ENCODE measurements at regions not wholly inside any gene's neighbourhood (a gene's known extent, or its start where the extent isn't known, plus 50 kb on each side); places are given as distances from the start of the nearest gene placed in this dataset.

DNA sequence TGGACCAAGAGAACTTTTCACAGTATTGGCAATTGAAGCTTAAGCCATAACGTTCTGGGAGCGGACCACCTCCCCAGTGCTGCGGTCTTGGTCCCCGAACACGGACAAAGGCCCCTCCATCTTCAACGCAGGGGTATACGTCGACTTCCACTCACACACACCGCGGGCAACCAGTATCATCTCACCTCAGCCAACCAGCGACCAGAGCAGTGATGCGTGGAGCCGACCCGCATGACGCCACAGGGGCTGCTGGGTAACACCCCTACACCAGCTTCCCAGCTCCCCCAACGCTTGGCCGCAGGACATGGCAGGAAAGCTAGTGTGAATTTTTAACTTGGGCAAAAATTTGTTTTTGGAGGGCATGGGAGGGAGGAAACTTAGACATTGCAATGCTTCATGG is 77.3 kb upstream of the PLCXD3 start:
- TF ChIP-seq, protein P1, sequence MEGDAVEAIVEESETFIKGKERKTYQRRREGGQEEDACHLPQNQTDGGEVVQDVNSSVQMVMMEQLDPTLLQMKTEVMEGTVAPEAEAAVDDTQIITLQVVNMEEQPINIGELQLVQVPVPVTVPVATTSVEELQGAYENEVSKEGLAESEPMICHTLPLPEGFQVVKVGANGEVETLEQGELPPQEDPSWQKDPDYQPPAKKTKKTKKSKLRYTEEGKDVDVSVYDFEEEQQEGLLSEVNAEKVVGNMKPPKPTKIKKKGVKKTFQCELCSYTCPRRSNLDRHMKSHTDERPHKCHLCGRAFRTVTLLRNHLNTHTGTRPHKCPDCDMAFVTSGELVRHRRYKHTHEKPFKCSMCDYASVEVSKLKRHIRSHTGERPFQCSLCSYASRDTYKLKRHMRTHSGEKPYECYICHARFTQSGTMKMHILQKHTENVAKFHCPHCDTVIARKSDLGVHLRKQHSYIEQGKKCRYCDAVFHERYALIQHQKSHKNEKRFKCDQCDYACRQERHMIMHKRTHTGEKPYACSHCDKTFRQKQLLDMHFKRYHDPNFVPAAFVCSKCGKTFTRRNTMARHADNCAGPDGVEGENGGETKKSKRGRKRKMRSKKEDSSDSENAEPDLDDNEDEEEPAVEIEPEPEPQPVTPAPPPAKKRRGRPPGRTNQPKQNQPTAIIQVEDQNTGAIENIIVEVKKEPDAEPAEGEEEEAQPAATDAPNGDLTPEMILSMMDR (IDR thresholded peaks at IDR 0.05), result no peak
- no peak for TF ChIP-seq ZFX (IDR thresholded peaks at IDR 0.05; ENCODE audit: borderline replicate concordance)
